Tongue (tissue), 1 donor: ENCODE measurements at regions not wholly inside any gene's neighbourhood (a gene's known extent, or its start where the extent isn't known, plus 50 kb on each side); places are given as distances from the start of the nearest gene placed in this dataset.

Experiments used
- DNase-seq: peaks from one replicate; pipeline ENCODE4 v3.0.0-alpha.2; 2015

DNA sequence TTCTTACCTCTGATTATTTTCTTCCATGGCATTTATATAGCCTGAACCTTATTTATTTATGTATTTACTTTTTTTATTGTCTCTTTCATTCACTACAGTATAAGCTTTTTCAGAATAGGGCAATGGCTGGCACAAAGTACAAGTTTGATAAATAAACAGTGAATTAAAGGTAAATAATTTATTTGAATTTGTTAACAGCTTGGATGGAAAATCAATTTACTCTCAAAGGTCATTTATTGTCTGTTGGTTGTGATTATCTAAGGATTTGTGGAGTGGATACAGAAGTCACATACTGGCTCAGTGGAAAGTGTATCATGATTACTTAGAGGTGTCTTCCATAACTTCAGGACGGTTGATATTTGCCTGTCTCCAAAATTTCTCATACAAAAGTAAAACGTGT, 2472.9 kb downstream of the PCDH7 start:
- DNase-seq: no peak

DNA sequence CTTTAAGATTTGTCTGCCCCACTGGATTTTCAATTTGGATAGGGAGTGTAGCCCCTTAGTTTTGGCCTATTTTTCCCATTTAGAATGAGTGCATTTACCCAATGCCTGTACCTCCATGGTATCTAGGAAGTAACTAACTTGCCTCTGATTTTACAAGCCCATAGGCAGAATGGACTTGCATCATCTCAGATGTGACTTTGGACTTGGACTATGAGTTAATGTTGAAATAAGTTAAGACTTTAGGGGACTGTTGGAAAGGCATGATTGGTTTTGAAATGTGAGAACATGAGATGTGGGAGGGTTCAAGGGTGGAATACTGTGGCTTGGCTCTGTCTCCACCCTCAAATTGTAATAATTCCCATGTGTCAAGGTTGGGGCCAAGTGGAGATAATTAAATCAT, 2480.2 kb downstream of the PCDH7 start:
- no peak for DNase-seq

- no peak for DNase-seq
Measured at GRCh38 chr4:33218238-33218637, 2498.1 kb downstream of the PCDH7 start.

GRCh38 chr4:33226133-33226532, 2506.0 kb downstream of the PCDH7 start:
- DNase-seq: no peak

DNA sequence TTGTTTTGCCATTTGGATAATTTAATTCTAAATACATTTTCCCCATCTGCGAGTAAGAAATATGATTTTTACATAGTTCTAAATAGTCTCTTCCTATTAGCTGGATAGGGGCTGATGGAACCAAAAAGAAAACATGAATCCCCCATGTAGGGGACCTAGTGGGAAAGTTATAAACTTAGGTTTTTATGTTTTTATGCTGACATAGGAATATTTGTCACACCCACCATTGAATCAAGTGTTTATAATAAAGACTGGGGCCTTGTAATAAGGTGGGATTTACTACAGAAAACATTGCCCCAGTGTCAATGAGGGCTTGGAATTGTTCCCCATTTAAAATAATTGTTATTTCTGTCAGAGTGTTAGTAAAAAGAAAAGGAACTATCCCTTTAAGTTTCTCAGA, 2506.6 kb downstream of the PCDH7 start:
- DNase-seq: no peak

DNA sequence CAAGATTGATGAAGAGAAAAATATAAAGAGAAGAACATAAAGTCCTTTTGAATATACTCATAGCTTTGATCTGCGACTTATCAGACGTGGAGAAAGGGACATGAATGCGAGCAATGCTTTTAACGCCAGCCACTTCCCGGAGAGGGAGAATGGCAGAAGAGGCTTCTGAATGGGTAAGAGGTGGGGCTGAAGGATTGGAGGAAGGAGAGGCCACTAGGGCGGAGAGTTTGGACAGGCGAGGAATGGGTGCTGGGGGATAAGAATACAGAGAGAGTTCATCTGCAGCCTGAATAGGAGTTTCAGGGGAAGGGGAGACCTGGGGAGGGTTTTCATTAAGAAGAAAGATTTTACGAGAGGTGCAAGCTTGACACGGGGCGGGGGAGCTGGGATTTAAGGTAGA, 2534.9 kb downstream of the PCDH7 start:
- no peak for DNase-seq

GRCh38 chr4:33255507-33255906, 2535.3 kb downstream of the PCDH7 start:
- DNase-seq: no peak

DNA sequence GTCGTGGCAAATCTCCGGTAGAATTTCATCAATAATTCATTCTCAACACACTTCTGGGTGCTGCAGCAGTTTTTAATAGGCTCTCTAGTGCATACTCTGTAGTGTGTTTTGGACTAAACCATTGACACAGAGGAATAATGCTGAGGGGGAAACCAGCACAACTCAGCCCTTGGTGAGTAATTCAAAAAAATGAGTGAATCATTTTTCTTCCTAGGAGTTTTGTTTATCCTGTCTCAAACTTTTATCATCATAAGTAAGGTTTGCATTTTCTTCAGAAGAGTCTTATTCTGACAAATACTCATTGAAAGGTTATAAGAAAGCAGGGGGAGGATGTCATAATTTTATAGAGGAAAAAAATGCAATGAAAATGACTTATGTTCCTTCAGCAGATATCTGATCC, 2542.7 kb downstream of the PCDH7 start:
- no peak for DNase-seq

- no peak for DNase-seq
Measured at GRCh38 chr4:33268776-33269175, 2548.6 kb downstream of the PCDH7 start.

DNA sequence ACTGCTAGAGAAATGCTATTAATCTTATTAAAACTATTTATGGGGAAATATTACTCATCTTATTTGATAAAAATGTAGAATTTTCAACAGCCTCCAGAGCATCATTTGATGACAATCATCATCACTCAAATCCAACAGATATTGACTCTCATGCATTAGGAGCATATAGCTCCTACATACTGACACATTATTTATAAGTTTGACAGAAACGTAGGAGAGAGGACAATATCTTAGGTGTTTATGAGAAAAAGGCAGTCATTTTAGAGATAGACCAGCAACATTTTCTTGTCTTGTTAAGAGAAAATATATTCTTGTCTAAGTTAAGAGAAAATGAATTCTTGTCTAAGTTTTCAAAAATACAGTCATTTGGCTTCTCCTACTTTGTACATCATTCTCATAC, 2550.2 kb downstream of the PCDH7 start:
- DNase-seq: no peak

DNA sequence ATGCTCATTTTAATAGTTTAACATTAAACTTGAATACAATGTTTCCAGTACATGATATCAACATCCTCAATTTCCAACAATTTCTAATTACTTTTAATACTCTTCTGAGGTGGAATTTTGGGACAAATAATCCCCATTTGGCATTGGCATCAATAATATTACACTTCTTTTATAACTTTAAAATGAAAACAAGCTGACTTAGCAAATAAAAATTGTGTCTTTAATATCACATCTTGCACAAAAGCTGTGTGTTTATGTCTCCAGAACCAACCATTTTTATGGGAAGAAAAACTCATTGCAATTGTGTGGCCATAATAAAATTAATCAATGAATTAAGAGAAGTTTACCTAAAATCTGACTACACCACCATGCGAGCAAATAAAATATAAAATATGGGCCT, 2552.6 kb downstream of the PCDH7 start:
- DNase-seq: no peak

DNA sequence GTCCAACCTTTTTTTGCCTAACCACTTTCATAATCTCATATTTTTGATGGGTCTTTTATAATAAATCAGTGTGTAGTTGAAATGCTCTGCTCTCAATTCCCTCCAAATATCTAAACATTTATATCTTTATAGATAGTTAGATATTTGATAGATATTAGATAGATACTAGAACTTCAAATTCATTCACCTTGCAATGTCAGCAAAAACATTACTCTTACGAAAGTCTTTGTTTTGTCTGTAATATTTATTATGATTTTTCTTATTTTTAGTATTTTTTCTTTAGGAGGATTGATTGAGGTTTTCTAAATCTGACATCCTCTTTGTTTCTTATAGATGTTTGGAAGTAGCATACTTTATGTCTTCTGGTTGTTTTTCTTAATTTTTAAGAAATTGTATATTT, 2563.6 kb downstream of the PCDH7 start:
- no peak for DNase-seq

DNA sequence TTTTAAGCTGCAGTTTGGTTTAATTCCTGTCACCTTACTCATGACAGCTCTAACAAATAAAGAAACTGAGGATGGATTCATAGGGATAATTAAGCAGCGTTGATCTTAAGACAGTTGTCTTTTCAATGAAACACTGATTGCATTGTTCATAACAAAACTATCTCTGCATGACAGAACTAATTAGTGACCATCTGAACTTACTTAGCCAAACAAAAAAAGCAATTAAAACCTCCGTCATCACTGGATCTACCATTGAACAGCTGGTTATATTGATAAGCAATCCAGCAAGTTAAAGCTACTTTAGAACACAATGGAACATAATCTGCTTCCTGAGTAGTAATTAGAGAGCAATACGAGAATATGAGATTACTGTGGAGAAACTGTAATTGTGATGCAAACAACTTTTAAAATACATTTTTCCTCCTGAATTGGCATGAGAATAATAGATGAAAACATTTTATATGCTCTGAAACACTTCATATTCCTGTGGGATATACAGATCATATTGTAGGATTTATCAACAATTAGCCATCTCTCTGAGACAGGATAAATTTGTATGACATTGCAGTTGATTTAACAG, 2576.8 kb downstream of the PCDH7 start:
- DNase-seq: peak; percentile 32

DNA sequence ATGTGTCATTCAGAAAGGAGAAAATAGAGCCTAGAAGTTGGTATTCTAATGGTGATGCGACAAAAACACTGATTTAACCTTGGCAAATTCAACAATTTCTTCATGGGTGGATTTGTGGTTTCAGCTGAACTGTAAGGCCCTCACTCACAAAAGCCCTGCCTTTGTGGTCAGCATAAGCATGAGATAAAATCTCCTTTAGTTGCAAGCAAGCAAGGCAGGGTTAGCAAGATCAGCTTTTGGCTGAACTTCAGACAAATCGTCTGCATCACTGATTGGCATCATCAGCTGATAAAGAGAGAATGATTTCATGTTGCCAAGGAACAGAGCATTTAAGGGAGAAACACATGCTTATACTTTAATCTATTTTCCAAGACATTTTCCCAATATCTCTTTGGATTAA, 2582.2 kb downstream of the PCDH7 start:
- DNase-seq: peak; percentile 73

- DNase-seq: no peak
Measured at GRCh38 chr4:33306131-33306530, 2586.0 kb downstream of the PCDH7 start.

- no peak for DNase-seq
Measured at GRCh38 chr4:33316033-33316432, 2595.9 kb downstream of the PCDH7 start.

- peak; percentile 21 for DNase-seq
Measured at GRCh38 chr4:33316578-33316977, 2596.4 kb downstream of the PCDH7 start.

- no peak for DNase-seq
Measured at GRCh38 chr4:33323393-33323792, 2603.2 kb downstream of the PCDH7 start.

- no peak for DNase-seq
Measured at GRCh38 chr4:33334416-33334815, 2614.2 kb downstream of the PCDH7 start.

- no peak for DNase-seq
Measured at GRCh38 chr4:33339762-33340161, 2619.6 kb downstream of the PCDH7 start.

GRCh38 chr4:33340168-33340567, 2620.0 kb downstream of the PCDH7 start:
- no peak for DNase-seq

DNA sequence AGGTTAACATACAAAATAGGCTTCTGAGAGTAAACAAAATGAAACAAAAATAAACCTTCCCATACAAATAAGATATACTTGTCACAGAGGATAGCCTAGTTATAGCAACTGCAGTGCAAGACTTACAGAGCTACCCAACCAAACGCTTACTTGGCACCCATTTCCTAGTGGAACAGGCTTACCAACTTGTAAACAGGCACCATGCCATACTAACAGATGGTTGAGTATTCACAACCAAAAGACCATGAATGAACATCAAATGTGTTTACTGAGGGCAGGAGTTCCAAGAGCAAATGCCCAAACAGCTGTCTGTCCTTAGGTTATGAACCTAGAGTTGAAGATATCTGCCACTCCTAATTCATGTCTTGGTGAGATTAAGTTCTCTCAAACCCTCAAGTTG, 2629.2 kb downstream of the PCDH7 start:
- DNase-seq: peak; percentile 76

GRCh38 chr4:33357121-33357520, 2637.0 kb downstream of the PCDH7 start:
- DNase-seq: no peak

DNA sequence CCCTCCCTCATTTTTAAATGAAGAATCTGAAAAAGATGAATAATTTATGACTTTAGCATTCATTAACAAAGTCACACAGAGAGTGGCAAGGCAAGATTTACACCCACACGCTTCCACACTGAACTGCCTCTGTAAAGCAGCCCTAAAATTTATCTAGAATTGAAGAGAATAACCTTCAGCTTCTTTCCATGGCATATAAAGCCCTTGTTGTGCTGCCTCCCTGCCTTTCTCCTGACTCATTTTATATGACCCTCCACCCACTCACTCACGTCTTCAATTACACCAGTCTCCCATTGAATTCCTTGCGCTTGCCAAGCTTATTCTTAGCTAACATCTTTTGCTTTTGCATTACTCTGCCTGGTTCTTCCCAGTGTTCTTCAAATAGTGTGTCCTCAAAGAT, 2649.3 kb downstream of the PCDH7 start:
- DNase-seq: peak; percentile 10

GRCh38 chr4:33381816-33382215, 2661.6 kb downstream of the PCDH7 start:
- peak; percentile 53 for DNase-seq
